Keratinocyte (primary cell): ENCODE measurements at regions not wholly inside any gene's neighbourhood (a gene's known extent, or its start where the extent isn't known, plus 50 kb on each side); places are given as distances from the start of the nearest gene placed in this dataset.

Experiments
- DNase-seq: peaks from one replicate; pipeline ENCODE4 v3.0.0-alpha.2; 2011; ENCODE audit warnings: low read depth, missing footprints, low spot score
- FAIRE-seq: peaks from 2 replicates; lab custom pipeline; 2011; peaks lifted over from hg19 to GRCh38; lab: Jason Lieb, UNC
- H2AFZ ChIP-seq: 2 replicates; pipeline ENCODE4 v1.6.0; 2012; ENCODE audit warnings: low read length, control low read depth, inconsistent platforms; ENCODE audit not compliant: control insufficient read depth
- H3K27ac ChIP-seq: 2 replicates; pipeline ENCODE4 v1.5.1; 2011; ENCODE audit warnings: low read length; ENCODE audit not compliant: control insufficient read depth, insufficient read depth
- H3K27me3 ChIP-seq: 3 replicates; pipeline ENCODE4 v1.6.0; 2011; ENCODE audit warnings: low read length; ENCODE audit not compliant: control insufficient read depth, insufficient read depth; ENCODE audit errors: extremely low read depth
- H3K36me3 ChIP-seq, 2 experiments: 2 replicates in 1 of 2; 3 replicates in 1 of 2; pipeline ENCODE4 v1.5.1; 2011; ENCODE audit warnings: low read length in 2 of 2, mild to moderate bottlenecking in 1 of 2; ENCODE audit not compliant: control insufficient read depth in 2 of 2, insufficient read depth in 2 of 2; ENCODE audit errors: extremely low read depth in 1 of 2
- H3K4me1 ChIP-seq: 3 replicates; pipeline ENCODE4 v1.5.1; 2011; ENCODE audit warnings: low read length; ENCODE audit not compliant: control insufficient read depth, insufficient read depth; ENCODE audit errors: extremely low read depth
- H3K4me2 ChIP-seq: 3 replicates; pipeline ENCODE4 v1.6.0; 2011; ENCODE audit warnings: low read depth, low read length; ENCODE audit not compliant: control insufficient read depth, insufficient read depth; ENCODE audit errors: extremely low read depth
- H3K4me3 ChIP-seq, 3 experiments: fragments of 200-600 bp in 1 of 3; sonication (generic) in 1 of 3; 2 replicates in 2 of 3; 3 replicates in 1 of 3; pipeline ENCODE4 v1.5.1; 2011 to 2016; ENCODE audit warnings: low read length in 3 of 3, mild to moderate bottlenecking in 3 of 3, control low read depth in 2 of 3, inconsistent platforms in 1 of 3, low read depth in 1 of 3, mixed read lengths in 1 of 3, mixed run types in 1 of 3, moderate library complexity in 1 of 3; ENCODE audit not compliant: control insufficient read depth in 2 of 3, insufficient read depth in 2 of 3; ENCODE audit errors: extremely low read depth in 1 of 3
- H3K79me2 ChIP-seq: 2 replicates; pipeline ENCODE4 v1.6.0; 2012; ENCODE audit warnings: low read length; ENCODE audit not compliant: control insufficient read depth, insufficient read depth
- H3K9ac ChIP-seq: 3 replicates; pipeline ENCODE4 v1.6.0; 2011; ENCODE audit warnings: low read length; ENCODE audit not compliant: control insufficient read depth, insufficient read depth; ENCODE audit errors: extremely low read depth
- H3K9me1 ChIP-seq: 3 replicates; pipeline ENCODE4 v1.6.0; 2011; ENCODE audit warnings: low read length; ENCODE audit not compliant: control insufficient read depth, insufficient read depth; ENCODE audit errors: extremely low read depth
- H3K9me3 ChIP-seq: 2 replicates; pipeline ENCODE4 v1.5.1; 2012; ENCODE audit warnings: low read depth, low read length; ENCODE audit not compliant: control insufficient read depth
- H4K20me1 ChIP-seq: 3 replicates; pipeline ENCODE4 v1.6.0; 2011; ENCODE audit warnings: low read length; ENCODE audit not compliant: control insufficient read depth, insufficient read depth; ENCODE audit errors: extremely low read depth
- EZH2 ChIP-seq: IDR thresholded peaks from one replicate; pipeline ENCODE4 v1.6.1; 2012; ENCODE audit warnings: inconsistent platforms, mild to moderate bottlenecking, low read length, moderate library complexity
- dilution Hi-C: fragments of 300-500 bp; cut with MboI; formaldehyde crosslinking; loops from one replicate; pipeline ENCODE4 v1.7.0; 2020; ENCODE audit warnings: low sequenced_read_pairs; ENCODE audit not compliant: extremely low pct_ligation_motif_present
- TF ChIP-seq, protein P1 (sequence below), 3 experiments: IDR thresholded peaks in 1 of 3; conservative IDR thresholded peaks in 1 of 3; optimal IDR thresholded peaks in 1 of 3; 2 replicates in 2 of 3; 3 replicates in 1 of 3; pipeline versions ENCODE3 to v1.5.1; 2011; ENCODE audit warnings: low read length in 3 of 3, mild to moderate bottlenecking in 3 of 3, moderate library complexity in 2 of 3, control low read depth in 1 of 3, inconsistent platforms in 1 of 3; ENCODE audit not compliant: insufficient read depth in 2 of 3; ENCODE audit errors: extremely low read depth in 1 of 3

DNA sequence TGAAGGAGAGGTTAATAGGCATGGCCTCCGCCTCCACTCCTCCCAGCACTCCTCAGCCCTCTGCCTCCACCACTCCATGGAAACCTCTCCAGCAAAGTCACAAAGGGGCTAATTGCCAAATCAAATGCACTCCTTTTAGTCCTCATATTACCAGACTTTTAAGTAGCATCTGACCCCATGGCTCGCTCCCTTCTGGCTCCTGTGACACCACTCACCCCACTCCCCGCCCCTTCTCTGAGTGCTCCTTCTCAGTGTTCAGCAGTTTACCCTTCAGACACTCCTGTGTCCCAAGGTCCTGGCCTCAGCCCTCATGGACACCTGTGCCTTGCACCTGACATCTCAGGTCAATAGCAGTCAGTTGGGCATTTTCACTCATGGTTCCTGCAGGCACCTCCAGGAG lies 243.5 kb upstream of the CCL2 start:
- no peak overlapping the region for H3K27ac ChIP-seq
- no peak overlapping the region for H2AFZ ChIP-seq
- H3K4me2 ChIP-seq: no peak overlapping the region
- no peak for TF ChIP-seq EZH2
- TF ChIP-seq, protein P1, sequence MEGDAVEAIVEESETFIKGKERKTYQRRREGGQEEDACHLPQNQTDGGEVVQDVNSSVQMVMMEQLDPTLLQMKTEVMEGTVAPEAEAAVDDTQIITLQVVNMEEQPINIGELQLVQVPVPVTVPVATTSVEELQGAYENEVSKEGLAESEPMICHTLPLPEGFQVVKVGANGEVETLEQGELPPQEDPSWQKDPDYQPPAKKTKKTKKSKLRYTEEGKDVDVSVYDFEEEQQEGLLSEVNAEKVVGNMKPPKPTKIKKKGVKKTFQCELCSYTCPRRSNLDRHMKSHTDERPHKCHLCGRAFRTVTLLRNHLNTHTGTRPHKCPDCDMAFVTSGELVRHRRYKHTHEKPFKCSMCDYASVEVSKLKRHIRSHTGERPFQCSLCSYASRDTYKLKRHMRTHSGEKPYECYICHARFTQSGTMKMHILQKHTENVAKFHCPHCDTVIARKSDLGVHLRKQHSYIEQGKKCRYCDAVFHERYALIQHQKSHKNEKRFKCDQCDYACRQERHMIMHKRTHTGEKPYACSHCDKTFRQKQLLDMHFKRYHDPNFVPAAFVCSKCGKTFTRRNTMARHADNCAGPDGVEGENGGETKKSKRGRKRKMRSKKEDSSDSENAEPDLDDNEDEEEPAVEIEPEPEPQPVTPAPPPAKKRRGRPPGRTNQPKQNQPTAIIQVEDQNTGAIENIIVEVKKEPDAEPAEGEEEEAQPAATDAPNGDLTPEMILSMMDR (optimal IDR thresholded peaks at IDR 0.05 in 1 of 3, IDR thresholded peaks at IDR 0.05 in 1 of 3, conservative IDR thresholded peaks at IDR 0.05 in 1 of 3; ENCODE audit: extremely low read depth in 1 of 3, insufficient read depth in 2 of 3, low read length in 3 of 3): no peak
- H3K9me1 ChIP-seq: no peaks in the 10 kb centered on the region
- H3K4me1 ChIP-seq: no peaks in the 10 kb centered on the region
- no peaks in the 10 kb centered on the region for H3K9me3 ChIP-seq
- no peak for FAIRE-seq
- dilution Hi-C loops: no loop called here
- no peaks in the 10 kb centered on the region for H4K20me1 ChIP-seq
- no peak overlapping the region for H3K4me3 ChIP-seq
- DNase-seq: no peak
- no peak overlapping the region for H3K9ac ChIP-seq
- no peaks in the 10 kb centered on the region for H3K79me2 ChIP-seq
- no peaks in the 10 kb centered on the region for H3K27me3 ChIP-seq
- H3K36me3 ChIP-seq: no peaks in the 10 kb centered on the region

DNA sequence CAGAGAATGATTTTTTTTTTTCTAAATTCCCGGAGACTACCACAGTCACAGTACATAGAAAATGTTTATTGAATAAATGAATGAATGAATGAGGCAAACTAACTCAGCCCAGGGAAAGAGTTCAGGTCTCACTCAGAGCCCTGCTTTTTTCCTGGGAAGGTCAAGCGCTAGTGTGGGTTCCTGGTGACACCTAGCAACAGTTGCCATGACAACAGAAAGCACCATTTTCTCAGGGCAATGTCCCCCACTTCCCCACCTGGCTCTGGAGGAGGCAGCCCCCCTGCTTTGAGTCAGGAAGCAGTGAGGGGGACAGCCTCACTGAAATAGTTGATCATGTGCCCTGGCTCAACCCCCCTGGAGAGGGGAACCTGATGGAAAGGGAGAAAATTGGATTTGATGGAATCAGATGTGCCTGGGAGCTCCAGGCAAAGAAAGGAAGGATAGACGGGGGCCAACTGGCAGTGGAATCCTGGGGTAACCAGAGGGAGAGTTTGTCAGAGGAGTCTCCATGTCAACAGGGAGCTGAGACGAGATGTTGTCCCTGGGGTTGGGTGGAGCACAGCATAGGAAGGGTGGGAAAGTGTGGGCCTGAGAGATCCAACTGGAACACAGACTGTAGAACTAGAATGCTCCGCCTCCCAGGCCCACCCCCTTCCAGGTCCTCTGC lies 242.2 kb upstream of the CCL2 start:
- no peaks in the 10 kb centered on the region for H3K79me2 ChIP-seq
- no peaks in the 10 kb centered on the region for H3K9me3 ChIP-seq
- FAIRE-seq (no peak), DNase-seq (no peak)
- H3K27me3 ChIP-seq: no peaks in the 10 kb centered on the region
- dilution Hi-C loops: no loop called here
- H3K36me3 ChIP-seq: no peaks in the 10 kb centered on the region
- H3K9ac ChIP-seq: no peak overlapping the region
- H3K4me3 ChIP-seq: no peak overlapping the region
- H3K4me1 ChIP-seq: no peaks in the 10 kb centered on the region
- no peak overlapping the region for H3K4me2 ChIP-seq
- TF ChIP-seq, protein P1 (optimal IDR thresholded peaks at IDR 0.05 in 1 of 3, IDR thresholded peaks at IDR 0.05 in 1 of 3, conservative IDR thresholded peaks at IDR 0.05 in 1 of 3; ENCODE audit: extremely low read depth in 1 of 3, insufficient read depth in 2 of 3, low read length in 3 of 3): no peak
- no peak overlapping the region for H3K27ac ChIP-seq
- H2AFZ ChIP-seq: no peak overlapping the region
- H4K20me1 ChIP-seq: no peaks in the 10 kb centered on the region
- H3K9me1 ChIP-seq: no peaks in the 10 kb centered on the region
